OCI-LY1 (cell line): ENCODE measurements at regions not wholly inside any gene's neighbourhood (a gene's known extent, or its start where the extent isn't known, plus 50 kb on each side); places are given as distances from the start of the nearest gene placed in this dataset.

Experiments used
- CTCF ChIP-seq: fragments of 200-600 bp; sonication (generic), shearing (Covaris generic); IDR thresholded peaks from 2 replicates; pipeline ENCODE4 v1.5.1; 2017; ENCODE audit warnings: mild to moderate bottlenecking, antibody characterized with exemption, low read length, moderate library complexity, mixed read lengths
- EZH2 ChIP-seq: fragments of 200-600 bp; sonication (generic), shearing (Covaris generic); IDR thresholded peaks from 2 replicates; pipeline ENCODE4 v1.8.0; 2017; ENCODE audit warnings: borderline replicate concordance, mixed run types, mild to moderate bottlenecking, antibody characterized with exemption, low read length, moderate library complexity, mixed read lengths

- no peak for TF ChIP-seq CTCF
- no peak for TF ChIP-seq EZH2
Observed at GRCh38 chr7:13839063-13839462, 150.4 kb downstream of the ETV1 start.
